ENCODE measurements at regions not wholly inside any gene's neighbourhood (a gene's known extent, or its start where the extent isn't known, plus 50 kb on each side); places are given as distances from the start of the nearest gene placed in this dataset.

GRCh38 chr11:69242266-69242920 lies 51.6 kb upstream of the MYEOV start:
- DNase-seq, result no peak

DNA sequence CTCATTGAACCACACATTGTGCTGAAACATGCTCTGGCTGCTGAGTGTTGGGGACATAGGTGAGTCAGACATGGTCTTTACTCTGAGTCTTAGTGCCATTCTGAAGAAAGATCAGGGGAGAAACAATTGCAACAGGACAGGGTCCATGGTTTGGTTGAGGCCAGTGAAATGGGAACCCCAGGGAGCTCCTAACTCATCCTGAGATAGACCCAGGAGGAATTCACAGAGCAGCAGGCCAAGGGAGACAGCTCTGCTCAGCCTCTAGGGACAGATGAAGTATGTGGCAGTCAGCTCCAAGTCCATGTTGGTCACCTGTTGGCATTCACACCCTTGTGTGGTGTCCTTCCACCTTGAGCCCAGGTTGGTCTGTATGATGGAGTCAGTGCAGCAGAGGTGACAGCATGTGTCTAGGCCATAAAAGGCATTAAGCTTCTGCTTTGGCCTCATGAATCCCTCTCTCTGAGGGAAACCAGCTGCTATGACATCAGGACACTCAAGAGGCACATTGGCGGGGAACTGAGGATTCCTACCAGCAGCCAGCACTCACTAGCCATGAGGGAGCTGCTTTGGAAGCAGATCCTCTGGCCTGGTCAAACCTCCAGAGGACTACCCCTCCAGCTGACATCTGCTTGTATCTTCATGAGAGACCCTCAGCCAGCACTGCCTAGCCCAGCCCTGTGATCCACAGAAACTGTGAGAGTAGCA lies 50.3 kb upstream of the MYEOV start:
- DNase-seq, result no peak
